ENCODE measurements at regions not wholly inside any gene's neighbourhood (a gene's known extent, or its start where the extent isn't known, plus 50 kb on each side); places are given as distances from the start of the nearest gene placed in this dataset.

- DNase-seq = no peak
Observed at GRCh38 chr2:64832936-64833335, 156.3 kb upstream of the SLC1A4 start.

- DNase-seq = no peak
Observed at GRCh38 chr2:64836566-64836965, 152.6 kb upstream of the SLC1A4 start.

DNA sequence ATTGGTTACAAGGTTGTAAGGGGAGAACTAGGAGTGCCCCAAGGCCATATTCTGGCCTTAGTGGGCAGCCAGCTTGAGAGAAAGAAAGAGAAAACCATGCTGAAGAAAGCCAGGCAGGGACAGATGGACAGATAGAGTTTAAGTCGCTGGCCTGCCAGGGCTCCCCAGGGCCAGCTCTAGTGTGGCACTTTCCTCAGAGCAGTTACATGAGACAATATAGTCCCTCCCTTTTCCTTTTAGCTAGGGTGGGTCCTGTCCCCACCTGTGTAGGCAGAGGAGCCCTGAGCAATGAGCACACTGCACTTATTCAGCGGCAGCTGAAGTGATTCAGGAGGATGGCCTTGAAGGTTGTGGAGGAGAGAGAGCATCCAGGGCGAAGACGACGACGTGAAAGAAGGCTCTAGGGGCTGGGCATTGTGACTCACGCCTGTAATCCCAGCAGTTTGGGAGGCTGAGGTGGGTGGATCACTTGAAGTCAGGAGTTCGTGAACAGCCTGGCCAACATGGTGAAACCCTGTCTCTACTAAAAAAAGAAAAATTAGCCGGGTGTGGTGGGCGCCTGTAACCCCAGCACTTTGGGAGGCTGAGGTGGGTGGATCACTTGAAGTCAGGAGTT is 152.0 kb upstream of the SLC1A4 start:
- DNase-seq = no peak

GRCh38 chr2:64837925-64838641 is 151.1 kb upstream of the SLC1A4 start:
- no peak for DNase-seq

GRCh38 chr2:64838817-64839216 is 150.4 kb upstream of the SLC1A4 start:
- no peak for DNase-seq

DNA sequence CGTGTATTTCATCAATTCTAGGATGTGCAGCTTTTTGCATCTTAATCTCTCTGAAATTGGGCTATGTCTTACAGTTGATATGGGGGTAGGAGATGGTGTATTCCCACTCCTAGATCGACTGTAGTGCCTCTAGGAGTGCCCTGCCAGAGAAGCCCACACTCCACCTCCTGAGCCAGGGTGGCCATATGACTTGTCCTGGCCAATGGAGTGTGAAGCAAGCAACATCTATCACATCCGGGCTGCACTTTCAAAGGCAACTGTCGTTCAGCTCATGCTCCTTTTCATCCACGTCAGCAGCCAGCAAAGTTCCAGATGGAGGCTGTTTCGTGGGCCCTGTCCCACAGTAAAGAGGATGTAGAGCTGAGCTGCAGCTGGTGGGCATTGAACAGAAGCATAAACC is 149.4 kb upstream of the SLC1A4 start:
- no peak for DNase-seq

DNA sequence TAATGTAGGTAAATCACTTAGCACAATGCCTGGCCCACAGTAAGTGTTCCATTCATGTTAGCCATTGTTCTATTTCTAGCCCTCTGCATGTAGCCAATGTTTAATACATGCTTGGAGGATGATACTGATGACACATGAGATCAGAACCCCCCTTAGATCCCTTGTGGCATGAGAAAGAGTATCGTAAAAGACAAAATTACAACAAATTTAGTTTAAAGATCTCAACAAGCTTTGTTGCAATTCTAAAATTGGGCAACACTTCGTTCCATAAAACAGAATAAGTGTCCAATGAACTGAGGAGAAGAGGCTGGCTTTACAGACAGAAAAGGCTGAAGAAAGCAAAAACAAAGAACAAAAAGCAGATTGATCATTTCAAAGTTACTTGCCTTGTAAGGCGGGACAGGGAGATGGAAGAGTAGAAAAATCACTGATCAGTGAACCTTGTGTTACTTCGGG is 148.7 kb upstream of the SLC1A4 start:
- no peak for DNase-seq

- no peak for DNase-seq
Observed at GRCh38 chr2:64841461-64841860, 147.7 kb upstream of the SLC1A4 start.

DNA sequence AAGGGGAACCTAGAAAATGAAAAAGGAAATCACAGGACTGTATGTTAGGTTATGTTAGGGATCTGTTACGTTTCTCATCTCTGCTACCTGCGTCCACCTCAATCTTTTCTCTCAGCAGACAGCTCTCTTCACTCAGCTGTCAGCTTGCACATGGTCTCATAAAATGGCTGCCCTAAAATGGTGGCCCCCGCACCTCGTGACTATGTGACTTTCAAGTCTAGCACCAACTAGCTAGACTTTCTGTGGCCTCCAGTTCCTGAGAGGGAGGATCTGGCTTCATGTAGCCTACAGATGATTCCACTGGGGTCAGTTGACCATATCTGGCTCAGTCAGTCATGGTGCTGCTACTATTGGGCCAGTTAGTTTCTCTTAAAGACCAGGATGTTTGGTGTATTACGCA is 147.2 kb upstream of the SLC1A4 start:
- DNase-seq = no peak

- no peak for DNase-seq
Observed at GRCh38 chr2:64844087-64844486, 145.1 kb upstream of the SLC1A4 start.

- DNase-seq = no peak
Observed at GRCh38 chr2:64845273-64845905, 143.8 kb upstream of the SLC1A4 start.

DNA sequence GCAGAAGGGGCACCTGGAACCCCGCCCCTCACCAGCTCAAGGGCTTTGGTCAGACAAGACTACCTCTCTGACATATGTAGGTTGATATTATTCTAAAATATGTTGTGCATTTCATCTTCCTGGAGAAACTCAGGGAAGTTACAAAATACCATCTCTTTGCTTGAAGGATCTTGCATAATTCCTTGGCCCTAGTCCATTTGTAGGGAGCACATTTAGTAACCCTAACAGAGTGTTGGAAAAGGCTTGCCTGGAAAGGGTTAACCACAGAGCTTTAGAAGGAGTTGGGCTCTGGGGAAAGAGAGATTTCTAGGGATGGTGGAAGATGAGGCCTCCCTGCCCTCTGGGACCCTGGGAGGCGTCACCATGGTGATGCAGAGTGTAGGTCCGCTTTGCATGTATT is 143.0 kb upstream of the SLC1A4 start:
- DNase-seq = no peak

- DNase-seq = no peak
Observed at GRCh38 chr2:64847930-64848329, 141.3 kb upstream of the SLC1A4 start.

DNA sequence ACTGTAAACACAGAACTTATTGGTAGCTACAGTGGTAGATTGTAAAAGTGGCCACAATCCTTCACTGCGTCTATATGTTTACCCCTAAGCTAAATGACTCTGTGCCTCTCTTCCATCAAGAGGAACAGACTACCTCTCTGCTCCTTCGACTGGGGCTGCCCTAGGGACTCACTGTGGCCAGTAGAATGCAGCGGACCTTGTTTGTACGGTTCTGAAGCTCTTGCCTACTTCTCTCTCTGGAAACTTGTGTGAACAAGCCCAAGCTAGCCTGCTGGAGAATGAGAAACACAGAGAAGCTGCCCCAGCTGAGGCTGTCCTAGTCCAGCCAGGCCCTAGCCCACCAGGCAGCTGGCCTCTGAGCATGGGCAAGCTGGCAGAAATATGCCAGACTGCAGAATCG is 140.8 kb upstream of the SLC1A4 start:
- no peak for DNase-seq

DNA sequence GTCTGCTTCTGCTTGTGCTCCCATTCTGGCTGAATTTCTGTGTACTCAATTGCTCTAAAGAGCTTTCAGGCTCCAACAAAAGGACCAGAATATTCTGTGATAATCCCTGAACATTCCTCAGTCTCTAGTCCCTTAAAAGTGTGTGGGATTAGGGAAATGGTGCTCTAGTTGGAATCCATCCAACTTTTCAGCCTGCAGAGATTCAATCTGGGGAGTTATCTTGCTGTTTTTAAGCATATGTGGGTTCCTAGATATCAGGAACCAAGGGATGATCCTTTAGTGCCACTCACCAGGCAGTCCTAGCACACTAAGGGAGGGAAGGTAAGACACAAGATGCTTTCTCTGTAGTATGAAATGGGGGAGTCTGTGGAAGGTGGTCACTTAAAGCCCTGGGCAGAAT is 140.3 kb upstream of the SLC1A4 start:
- DNase-seq = no peak

- DNase-seq = no peak
Observed at GRCh38 chr2:64850642-64851041, 138.6 kb upstream of the SLC1A4 start.

- DNase-seq = no peak
Observed at GRCh38 chr2:64852771-64853241, 136.4 kb upstream of the SLC1A4 start.

- no peak for DNase-seq
Observed at GRCh38 chr2:64853306-64853705, 135.9 kb upstream of the SLC1A4 start.

- no peak for DNase-seq
Observed at GRCh38 chr2:64853894-64854293, 135.3 kb upstream of the SLC1A4 start.

DNA sequence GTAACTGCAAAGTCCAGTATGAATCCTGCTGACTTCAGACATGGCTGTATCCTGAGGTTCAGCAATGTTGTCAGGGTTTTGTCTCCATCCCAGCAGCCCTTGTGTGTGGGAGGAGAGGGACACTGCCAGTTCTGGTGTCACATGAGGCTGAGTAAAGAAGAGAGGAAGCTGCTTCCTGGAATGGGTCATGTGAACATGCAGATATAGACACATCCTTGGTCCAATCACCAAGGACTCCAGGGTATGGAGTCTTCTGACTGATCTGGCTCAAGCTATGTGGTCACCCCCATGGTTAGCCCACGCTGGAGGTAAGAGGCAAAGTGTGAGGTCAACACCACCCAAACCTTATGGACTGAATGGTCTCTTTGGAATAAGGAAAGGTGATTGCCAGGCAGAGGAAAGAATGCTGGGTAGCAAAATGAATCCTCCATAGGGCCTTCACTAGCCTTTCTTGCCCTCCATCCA is 134.4 kb upstream of the SLC1A4 start:
- DNase-seq = no peak

DNA sequence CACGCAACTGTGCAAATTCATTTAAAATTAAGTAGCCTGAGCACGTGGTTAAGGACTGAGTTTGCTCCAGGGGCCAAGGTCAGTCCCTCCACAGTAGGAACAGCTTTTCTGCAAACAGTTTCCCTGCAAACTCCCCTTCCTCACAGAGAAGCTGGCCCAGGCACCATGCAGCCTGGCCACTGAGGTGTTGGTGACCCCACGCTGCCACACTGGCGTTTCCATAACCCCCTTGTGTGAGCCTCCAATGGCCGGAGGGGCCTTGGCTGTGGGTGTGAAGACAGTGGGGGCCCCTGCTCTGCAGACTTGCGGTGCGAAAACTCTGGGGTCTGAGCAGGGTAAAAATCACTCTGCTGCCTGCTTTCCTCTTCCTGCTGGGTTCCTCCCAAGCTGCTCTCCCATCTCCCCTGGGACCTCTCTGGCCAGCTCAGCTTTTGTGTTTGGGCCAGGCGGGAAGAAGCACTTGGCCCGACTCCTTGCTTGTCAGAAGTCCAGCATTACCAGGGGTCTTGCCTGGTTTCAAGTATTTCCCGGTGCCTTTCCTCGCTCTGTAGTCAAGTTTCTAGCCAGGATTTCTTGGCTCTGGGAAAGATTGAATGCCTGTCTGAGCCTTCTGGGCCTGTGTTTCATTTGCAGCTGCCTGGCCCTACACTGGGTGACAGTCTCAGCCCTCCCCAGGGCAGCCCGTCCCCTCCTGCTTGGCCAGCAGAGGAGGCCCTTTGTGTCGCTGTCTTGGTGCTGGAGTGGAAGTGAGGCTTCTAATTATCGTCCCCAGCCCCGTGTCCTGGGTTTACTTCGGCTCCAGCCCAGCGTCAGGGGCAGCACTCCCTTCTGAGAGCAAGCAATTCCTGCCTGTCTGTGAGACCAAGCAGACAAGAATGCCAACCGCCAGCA is 131.4 kb upstream of the SLC1A4 start:
- DNase-seq = no peak

DNA sequence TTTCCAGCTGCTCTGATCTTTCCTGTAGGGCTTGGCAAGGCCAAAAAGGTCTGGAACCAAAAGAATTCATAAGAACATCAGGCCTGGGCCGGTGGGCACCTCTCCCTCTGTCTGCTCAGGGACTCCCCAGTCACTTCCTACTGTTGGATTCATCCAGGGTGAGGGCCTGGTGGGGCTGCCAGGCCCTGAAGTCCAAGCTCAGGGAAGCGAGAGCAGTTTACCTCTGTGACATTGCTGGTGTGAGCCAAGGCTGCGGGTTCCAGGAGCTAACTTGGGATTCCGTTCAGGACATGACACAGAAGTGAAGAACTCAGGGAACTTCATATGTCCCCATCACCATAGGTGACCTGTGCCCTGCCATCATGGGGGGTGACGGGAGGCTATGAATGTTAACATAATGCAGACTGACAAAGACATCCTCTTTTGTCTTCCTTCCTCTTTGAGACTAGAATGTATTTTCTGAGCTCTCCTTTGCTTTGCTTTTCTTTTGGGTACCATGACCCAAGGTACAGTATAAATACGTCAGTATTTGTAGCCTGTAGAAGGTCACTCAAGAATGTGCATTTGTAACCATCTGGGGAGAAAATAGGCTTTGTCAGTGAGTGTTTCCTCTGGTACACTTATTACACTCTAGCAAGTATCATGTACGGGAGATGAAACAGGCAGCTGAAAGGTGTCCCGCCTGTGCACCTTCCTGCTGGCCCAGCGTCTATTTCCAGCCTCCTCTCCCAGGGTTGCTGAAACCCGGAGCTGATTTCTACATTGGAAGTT is 130.5 kb upstream of the SLC1A4 start:
- DNase-seq = no peak

All from NCI-H1105 (cell line).